Type B pancreatic cell (in vitro differentiated cells): ENCODE measurements at regions not wholly inside any gene's neighbourhood (a gene's known extent, or its start where the extent isn't known, plus 50 kb on each side); places are given as distances from the start of the nearest gene placed in this dataset.

Source experiments
- DNase-seq: peaks from one replicate; pipeline ENCODE4 v3.0.0; 2021; ENCODE audit warnings: mixed read lengths; ENCODE audit not compliant: unreplicated experiment; ENCODE audit errors: extremely low spot score
- H3K27ac Mint-ChIP-seq: 2 replicates; pipeline ENCODE4 v1.8.0; 2021; ENCODE audit warnings: mild to moderate bottlenecking, mixed read lengths
- H3K27me3 Mint-ChIP-seq: 2 replicates; pipeline ENCODE4 v1.8.0; 2021; ENCODE audit warnings: mixed read lengths
- H3K36me3 Mint-ChIP-seq: 2 replicates; pipeline ENCODE4 v1.8.0; 2021; ENCODE audit warnings: mixed read lengths
- H3K4me1 Mint-ChIP-seq: one replicate; pipeline ENCODE4 v1.8.0; 2021; ENCODE audit warnings: mixed read lengths; ENCODE audit not compliant: unreplicated experiment
- H3K4me3 Mint-ChIP-seq: 2 replicates; pipeline ENCODE4 v1.8.0; 2021; ENCODE audit warnings: mild to moderate bottlenecking, mixed read lengths
- H3K9me3 Mint-ChIP-seq: 2 replicates; pipeline ENCODE4 v1.8.0; 2021; ENCODE audit warnings: mixed read lengths
- TF ChIP-seq, protein P1 (sequence below): fragments of 200-600 bp; sonication (generic); conservative IDR thresholded peaks from 2 replicates; pipeline ENCODE4 v1.5.0; 2021; ENCODE audit warnings: antibody characterized with exemption, mild to moderate bottlenecking

DNA sequence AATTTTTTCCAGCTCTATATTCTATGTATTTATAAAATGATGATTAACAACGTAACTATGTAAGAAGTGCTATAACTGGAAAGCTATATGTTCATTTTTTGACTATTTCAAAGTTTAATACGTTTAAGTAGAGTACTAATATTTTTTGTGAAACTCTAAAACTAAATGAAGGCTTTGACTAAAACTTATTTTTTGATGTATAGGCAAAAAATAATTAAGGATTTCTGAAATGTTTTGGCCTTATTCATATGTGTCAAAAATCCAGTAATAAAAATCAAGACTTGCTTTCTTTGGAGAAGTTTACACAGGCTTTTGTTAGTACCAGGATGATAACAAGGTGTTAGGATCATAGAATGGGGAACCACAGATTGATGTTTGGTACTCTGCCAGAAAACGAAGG, 58.2 kb upstream of the ZEB2 start:
- no peak for DNase-seq
- Mint-ChIP-seq H3K27ac (no peak overlapping the region), H3K9me3 (no peaks in the 10 kb centered on the region), H3K36me3 (no peaks in the 10 kb centered on the region), H3K4me1 (peaks cover 20% of the 10 kb centered on the region), H3K4me3 (no peak overlapping the region), H3K27me3 (peaks cover 9% of the 10 kb centered on the region)
- TF ChIP-seq, protein P1, sequence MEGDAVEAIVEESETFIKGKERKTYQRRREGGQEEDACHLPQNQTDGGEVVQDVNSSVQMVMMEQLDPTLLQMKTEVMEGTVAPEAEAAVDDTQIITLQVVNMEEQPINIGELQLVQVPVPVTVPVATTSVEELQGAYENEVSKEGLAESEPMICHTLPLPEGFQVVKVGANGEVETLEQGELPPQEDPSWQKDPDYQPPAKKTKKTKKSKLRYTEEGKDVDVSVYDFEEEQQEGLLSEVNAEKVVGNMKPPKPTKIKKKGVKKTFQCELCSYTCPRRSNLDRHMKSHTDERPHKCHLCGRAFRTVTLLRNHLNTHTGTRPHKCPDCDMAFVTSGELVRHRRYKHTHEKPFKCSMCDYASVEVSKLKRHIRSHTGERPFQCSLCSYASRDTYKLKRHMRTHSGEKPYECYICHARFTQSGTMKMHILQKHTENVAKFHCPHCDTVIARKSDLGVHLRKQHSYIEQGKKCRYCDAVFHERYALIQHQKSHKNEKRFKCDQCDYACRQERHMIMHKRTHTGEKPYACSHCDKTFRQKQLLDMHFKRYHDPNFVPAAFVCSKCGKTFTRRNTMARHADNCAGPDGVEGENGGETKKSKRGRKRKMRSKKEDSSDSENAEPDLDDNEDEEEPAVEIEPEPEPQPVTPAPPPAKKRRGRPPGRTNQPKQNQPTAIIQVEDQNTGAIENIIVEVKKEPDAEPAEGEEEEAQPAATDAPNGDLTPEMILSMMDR: no peak

GRCh38 chr2:144572977-144573376, 53.1 kb upstream of the ZEB2 start:
- H3K9me3 Mint-ChIP-seq: peaks cover 5% of the 10 kb centered on the region
- TF ChIP-seq, protein P1: no peak
- H3K4me1 Mint-ChIP-seq: no peaks in the 10 kb centered on the region
- H3K4me3 Mint-ChIP-seq: no peak overlapping the region
- peaks cover 10% of the 10 kb centered on the region for H3K27me3 Mint-ChIP-seq
- no peak for DNase-seq
- no peak overlapping the region for H3K27ac Mint-ChIP-seq
- no peaks in the 10 kb centered on the region for H3K36me3 Mint-ChIP-seq

DNA sequence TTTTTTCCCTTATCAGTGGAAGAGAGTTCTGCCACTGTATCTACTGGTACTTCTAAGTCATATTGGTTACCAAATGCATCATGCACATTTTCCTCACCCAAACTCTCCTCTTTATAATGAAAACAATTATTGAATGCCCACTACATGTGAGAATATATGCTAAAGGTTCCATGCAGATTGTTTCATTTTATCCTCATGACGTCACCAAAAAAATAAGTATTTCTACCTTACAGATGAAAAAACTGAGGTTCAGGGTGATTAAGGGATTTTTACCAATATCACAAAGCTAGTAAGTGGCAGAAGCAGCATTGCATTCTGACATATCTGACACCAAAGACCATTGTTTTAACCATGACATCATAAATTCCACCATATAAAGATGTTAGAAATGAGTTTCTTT, 51.9 kb upstream of the ZEB2 start:
- TF ChIP-seq, protein P1: no peak
- no peak for DNase-seq
- H3K27ac Mint-ChIP-seq: no peak overlapping the region
- no peaks in the 10 kb centered on the region for H3K4me1 Mint-ChIP-seq
- no peak overlapping the region for H3K4me3 Mint-ChIP-seq
- H3K9me3 Mint-ChIP-seq: peaks cover 5% of the 10 kb centered on the region
- H3K27me3 Mint-ChIP-seq: peaks cover 10% of the 10 kb centered on the region
- no peaks in the 10 kb centered on the region for H3K36me3 Mint-ChIP-seq

DNA sequence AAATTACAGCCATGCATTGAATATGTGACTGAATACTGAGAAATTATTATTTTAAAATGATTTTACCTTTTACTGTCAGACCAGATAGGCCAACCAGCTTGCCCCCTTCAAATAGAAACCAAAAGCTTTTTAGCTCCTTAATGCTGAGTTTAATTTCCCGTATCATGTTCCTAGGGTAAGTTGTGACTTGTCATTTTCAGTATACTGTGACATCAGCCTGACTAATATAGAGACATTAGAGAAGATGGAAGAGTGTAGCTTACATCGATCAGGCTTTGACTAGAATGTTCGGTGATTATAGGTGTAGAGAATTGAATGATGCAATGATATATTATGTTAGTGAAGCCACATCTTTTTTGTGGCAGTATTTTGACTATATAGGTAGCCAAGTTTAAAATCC, 50.6 kb upstream of the ZEB2 start:
- Mint-ChIP-seq H3K27me3 (peaks cover 13% of the 10 kb centered on the region), H3K4me3 (no peak overlapping the region), H3K9me3 (peaks cover 5% of the 10 kb centered on the region), H3K27ac (no peak overlapping the region), H3K4me1 (no peaks in the 10 kb centered on the region), H3K36me3 (no peaks in the 10 kb centered on the region)
- TF ChIP-seq, protein P1: no peak
- DNase-seq: no peak
